Upper lobe of left lung (tissue), 6 donors: ENCODE measurements at regions not wholly inside any gene's neighbourhood (a gene's known extent, or its start where the extent isn't known, plus 50 kb on each side); places are given as distances from the start of the nearest gene placed in this dataset.

ENCODE experiments used
- ATAC-seq, 2 donors: fragments of 200-7000 bp; cut with Tn5 transposase; one replicate each; pipeline ENCODE4 v1.9.1; 2022; ENCODE audit warnings: mild to moderate bottlenecking in 2 of 2, moderate library complexity in 2 of 2; ENCODE audit not compliant: low FRiP score in 2 of 2
- DNase-seq, 2 donors: peaks; one replicate each; pipeline ENCODE4 v3.0.0-alpha.2; 2019 to 2020
- H3K27ac ChIP-seq, 4 donors: fragments of 200-600 bp; sonication (generic); one replicate each; pipeline ENCODE4 v1.5.1; 2016 to 2019
- H3K27me3 ChIP-seq, 4 donors: fragments of 200-600 bp; sonication (generic); one replicate each; pipeline ENCODE4 v1.5.1; 2017 to 2019
- H3K36me3 ChIP-seq, 4 donors: fragments of 200-600 bp; sonication (generic); one replicate each; pipeline ENCODE4 v1.5.1; 2016 to 2019
- H3K4me1 ChIP-seq, 4 donors: fragments of 200-600 bp; sonication (generic); one replicate each; pipeline ENCODE4 v1.5.1; 2018 to 2019
- H3K4me3 ChIP-seq, 4 donors: fragments of 200-600 bp; sonication (generic); one replicate each; pipeline ENCODE4 v1.5.1; 2017 to 2019; ENCODE audit warnings: mild to moderate bottlenecking in 2 of 4, moderate library complexity in 1 of 4
- H3K9me3 ChIP-seq, 4 donors: fragments of 200-600 bp; sonication (generic); one replicate each; pipeline ENCODE4 v1.5.1; 2018 to 2019
- EP300 ChIP-seq, 4 donors: sonication (generic); formaldehyde crosslinking; IDR thresholded peaks; one replicate each; pipeline ENCODE4 v1.5.1; 2017; ENCODE audit warnings: antibody characterized with exemption in 4 of 4, control low read depth in 2 of 4
- POLR2A ChIP-seq, 4 donors: fragments of 450-650 bp; IDR thresholded peaks; one replicate each; pipeline ENCODE4 v1.5.1; 2016 to 2017; ENCODE audit warnings: antibody characterized with exemption in 4 of 4, mild to moderate bottlenecking in 2 of 4
- POLR2AphosphoS5 ChIP-seq, 2 donors: sonication (generic); formaldehyde crosslinking; IDR thresholded peaks; one replicate each; pipeline ENCODE4 v1.5.1; 2017; ENCODE audit warnings: antibody characterized with exemption in 2 of 2
- WGBS, 2 donors: methylation state at CpG; one replicate each; pipeline ENCODE4 v1.1.5; 2017 to 2018; 5-methylcytosine and 5-hydroxymethylcytosine counted together
- TF ChIP-seq, protein P1 (sequence below), 6 experiments: fragments of 450-650 bp in 4 of 6; fragments of 200-600 bp in 2 of 6; sonication (generic) in 2 of 6; IDR thresholded peaks; one replicate each; pipeline ENCODE4 v1.5.1; 2016 to 2019; ENCODE audit warnings: antibody characterized with exemption in 6 of 6
- donor health status: DM: no; HTN: no; CAD: no; lungs with moderate emphysema.
- donor health status: DM: no; HTN: yes; CAD: no; lungs with severe emphysema.

DNA sequence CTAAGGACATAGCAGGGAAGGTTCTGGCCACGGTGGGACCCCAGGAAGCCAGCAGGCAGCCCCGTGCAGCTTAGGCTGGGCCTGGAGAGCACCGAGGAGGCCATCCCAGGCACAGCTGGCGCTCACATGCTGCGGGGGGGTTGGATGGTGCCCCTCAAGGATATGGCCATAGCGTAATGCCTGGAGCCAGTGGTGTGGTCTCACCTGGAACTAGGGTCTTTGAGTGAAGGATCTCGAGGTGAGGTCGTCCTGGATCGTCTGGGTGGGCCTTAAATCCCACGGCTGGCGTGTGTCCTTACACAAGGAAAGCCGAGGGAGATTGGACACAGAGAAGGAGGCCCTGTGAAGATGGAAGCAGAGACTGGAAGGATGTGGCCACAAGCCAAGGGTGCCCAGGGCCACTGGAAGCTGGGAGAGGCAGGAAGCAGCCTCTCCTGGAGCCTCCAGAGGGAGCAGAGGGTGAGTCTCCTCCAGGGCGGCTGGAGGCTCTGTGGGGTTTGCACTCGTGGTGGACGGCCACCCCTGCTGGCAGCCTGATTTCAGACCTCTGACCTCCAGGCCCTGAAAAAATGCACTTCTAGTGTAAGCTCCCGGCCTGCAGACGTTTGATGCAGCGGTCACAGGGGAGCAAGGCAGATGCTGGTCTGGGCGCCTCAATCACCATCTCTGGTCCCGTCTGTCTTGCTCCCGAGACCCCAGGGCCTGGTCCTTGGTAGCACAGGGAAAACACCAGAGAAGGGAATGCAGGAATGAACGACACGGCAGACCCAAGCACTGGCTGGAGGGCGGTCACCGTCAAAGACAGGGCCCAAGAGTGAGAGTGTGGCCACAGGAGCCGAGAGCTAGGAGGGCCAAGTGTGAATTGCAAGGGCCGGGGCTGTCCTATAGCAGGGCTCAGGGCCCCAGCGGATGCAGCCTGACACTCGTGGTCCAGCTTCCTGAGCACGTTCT, 218.6 kb downstream of the KIF26A start:
- no peak for ATAC-seq

DNA sequence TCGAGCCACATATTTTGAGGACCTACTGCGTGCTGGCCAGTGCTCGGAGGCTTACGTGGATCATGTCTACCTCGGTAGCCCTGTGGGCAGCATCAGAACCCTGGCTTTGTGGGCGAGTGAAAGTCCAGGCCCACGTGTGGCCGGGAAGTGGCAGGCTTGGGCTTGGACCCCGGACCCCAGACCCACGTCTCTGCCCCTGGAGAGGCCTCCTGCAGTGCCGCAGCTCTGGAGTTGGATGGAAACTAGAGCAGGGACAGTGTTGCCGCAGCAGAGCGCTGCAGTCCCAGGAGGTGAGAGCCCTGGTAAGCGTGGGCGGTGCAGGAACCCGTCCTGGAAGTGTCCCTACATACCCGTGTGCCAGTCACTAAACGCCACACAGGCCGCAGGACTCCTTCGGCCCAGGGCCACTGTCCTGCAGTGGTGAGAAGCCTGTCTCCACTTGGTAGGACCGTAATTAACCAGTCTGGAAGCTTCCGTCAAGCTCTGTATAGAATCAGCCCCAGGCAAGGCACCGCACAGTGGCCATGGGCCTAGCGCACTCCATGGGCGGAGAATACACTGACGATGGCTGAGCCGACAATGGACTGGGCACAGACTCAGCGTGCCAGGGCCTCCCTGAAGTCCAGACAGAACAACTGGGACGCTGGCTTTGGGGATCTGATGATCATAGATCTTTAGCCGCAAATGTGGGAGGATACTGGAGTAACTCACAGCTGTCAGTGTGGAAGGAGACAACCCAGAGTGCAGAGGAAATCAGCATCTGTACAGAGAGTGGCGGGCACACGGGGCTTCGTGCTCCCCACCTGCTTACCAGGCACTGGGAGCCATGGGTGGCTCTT, 219.5 kb downstream of the KIF26A start:
- Histone ChIP-seq H3K4me1 (peaks cover 0 to 6% (median 0%) of the 10 kb centered on the region in 4 donors), H3K27me3 (no peaks in the 10 kb centered on the region), H3K4me3 (no peak overlapping the region), H3K27ac (no peak overlapping the region), H3K9me3 (peaks cover 0 to 2% (median 0%) of the 10 kb centered on the region in 4 donors), H3K36me3 (no peaks in the 10 kb centered on the region)
- 88 to 89% methylated on average over 13 to 33 of the region's 33 CpGs for WGBS, 2 donors
- TF ChIP-seq, protein P1, sequence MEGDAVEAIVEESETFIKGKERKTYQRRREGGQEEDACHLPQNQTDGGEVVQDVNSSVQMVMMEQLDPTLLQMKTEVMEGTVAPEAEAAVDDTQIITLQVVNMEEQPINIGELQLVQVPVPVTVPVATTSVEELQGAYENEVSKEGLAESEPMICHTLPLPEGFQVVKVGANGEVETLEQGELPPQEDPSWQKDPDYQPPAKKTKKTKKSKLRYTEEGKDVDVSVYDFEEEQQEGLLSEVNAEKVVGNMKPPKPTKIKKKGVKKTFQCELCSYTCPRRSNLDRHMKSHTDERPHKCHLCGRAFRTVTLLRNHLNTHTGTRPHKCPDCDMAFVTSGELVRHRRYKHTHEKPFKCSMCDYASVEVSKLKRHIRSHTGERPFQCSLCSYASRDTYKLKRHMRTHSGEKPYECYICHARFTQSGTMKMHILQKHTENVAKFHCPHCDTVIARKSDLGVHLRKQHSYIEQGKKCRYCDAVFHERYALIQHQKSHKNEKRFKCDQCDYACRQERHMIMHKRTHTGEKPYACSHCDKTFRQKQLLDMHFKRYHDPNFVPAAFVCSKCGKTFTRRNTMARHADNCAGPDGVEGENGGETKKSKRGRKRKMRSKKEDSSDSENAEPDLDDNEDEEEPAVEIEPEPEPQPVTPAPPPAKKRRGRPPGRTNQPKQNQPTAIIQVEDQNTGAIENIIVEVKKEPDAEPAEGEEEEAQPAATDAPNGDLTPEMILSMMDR (IDR thresholded peaks at IDR 0.05), result no peak
- TF ChIP-seq EP300 (IDR thresholded peaks at IDR 0.05), result no peak
- TF ChIP-seq POLR2A (IDR thresholded peaks at IDR 0.05), result no peak
- TF ChIP-seq POLR2AphosphoS5 (IDR thresholded peaks at IDR 0.05), result no peak
- peak; percentile 17 to 66 for DNase-seq
- ATAC-seq, result no peak

More for the DNA sequence above, 218.6 kb downstream of the KIF26A start:
- peaks cover 0 to 9% (median 0%) of the 10 kb centered on the region in 4 donors for H3K9me3 ChIP-seq
- no peak overlapping the region for H3K4me3 ChIP-seq
- DNase-seq, result peak; percentile 16 to 43
- WGBS, 2 donors, result 88 to 94% methylated on average over 16 to 30 of the region's 30 CpGs
- no peaks in the 10 kb centered on the region for H3K27me3 ChIP-seq
- H3K4me1 ChIP-seq, result peaks cover 0 to 6% (median 0%) of the 10 kb centered on the region in 4 donors
- TF ChIP-seq, protein P1 (IDR thresholded peaks at IDR 0.05), result no peak
- no peak for TF ChIP-seq POLR2A (IDR thresholded peaks at IDR 0.05)
- TF ChIP-seq POLR2AphosphoS5 (IDR thresholded peaks at IDR 0.05), result no peak
- no peak for TF ChIP-seq EP300 (IDR thresholded peaks at IDR 0.05)
- H3K27ac ChIP-seq, result no peak overlapping the region
- H3K36me3 ChIP-seq, result no peaks in the 10 kb centered on the region

DNA sequence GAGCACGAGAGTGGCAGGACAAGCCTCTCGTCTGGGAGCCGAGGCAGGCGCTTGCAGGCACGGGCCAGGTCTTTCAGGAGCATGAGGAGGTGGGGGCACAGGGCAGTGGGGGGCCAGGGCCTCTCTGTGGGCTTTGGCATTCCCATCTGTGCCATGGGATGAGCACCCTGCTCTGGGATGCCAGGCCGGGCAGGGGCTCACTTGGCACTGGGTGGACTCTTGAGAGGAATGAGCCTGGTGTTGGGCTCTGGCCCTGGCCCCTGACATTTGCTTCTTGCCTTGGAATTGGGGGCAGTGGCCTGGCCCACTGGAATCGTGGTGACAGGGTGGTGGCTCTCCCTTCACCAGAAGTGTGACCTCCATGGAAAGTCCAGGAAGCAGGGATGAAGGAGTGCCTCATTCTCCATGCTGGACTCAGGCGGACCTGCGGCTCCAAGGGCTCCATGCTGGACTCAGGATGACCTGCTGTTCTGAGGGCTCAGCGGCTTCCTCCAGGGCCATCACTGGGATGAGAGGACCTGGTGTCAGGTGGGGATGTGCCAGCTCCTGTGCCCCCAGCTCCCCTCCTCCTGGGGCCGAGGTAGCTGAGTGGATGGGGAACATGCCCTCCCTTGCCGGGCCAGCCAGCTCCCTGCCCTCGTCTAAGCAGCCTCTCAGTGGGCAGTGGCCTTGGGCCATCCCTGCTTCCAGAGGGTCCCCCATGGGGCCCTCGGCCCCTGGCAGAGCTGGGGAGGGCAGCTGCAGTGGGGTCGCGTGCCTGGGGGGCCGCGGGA, 220.3 kb downstream of the KIF26A start:
- Histone ChIP-seq H3K27me3 (no peaks in the 10 kb centered on the region), H3K4me1 (peaks cover 0 to 6% (median 0%) of the 10 kb centered on the region in 4 donors), H3K27ac (no peak overlapping the region), H3K4me3 (no peak overlapping the region), H3K9me3 (no peaks in the 10 kb centered on the region), H3K36me3 (no peaks in the 10 kb centered on the region)
- no peak for ATAC-seq
- peak; percentile 14 to 61 for DNase-seq
- 87 to 98% methylated on average over 5 to 16 of the region's 18 CpGs for WGBS, 2 donors
- no peak for TF ChIP-seq POLR2AphosphoS5 (IDR thresholded peaks at IDR 0.05)
- TF ChIP-seq EP300 (IDR thresholded peaks at IDR 0.05), result no peak
- no peak for TF ChIP-seq POLR2A (IDR thresholded peaks at IDR 0.05)
- TF ChIP-seq, protein P1 (IDR thresholded peaks at IDR 0.05), result no peak

DNA sequence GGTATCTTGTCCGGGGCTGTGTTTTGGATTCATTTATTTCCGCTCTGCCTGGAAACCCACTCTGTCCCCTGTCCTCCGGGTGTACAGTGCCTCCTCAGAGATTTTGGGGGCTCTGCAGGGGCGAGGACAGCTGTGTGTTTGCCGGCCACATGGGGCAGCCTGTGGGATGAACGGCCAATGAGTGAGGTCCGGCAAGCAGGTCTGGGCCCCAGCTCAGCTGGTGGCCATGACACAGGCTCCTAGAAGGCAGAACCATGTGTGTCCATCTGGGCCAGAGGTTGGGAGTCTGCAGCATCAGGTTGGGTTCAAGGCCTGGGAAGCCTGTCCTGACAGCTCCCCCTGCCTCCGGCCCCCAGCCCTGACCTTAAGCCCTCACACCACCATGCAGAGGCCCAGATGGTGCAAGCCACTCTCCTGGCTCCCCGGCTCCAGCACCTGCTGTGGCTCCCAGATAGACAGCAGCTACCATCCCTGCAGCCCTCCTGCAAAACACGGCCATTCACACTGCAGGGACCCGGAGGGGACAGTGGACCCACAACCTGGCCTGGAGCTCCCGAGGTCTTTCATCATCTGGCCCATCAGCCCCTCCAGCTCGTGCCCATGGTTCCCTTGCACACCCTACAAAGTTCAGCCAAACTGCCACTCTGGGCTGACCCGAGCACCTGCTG, 220.1 kb upstream of the C14orf180 start:
- DNase-seq (peak; percentile 17 to 47), ATAC-seq (no peak)
- no peaks in the 10 kb centered on the region for H3K27me3 ChIP-seq
- no peak overlapping the region for H3K4me3 ChIP-seq
- 79 to 83% methylated on average over 10 to 14 of the region's 14 CpGs for WGBS, 2 donors
- no peaks in the 10 kb centered on the region for H3K36me3 ChIP-seq
- H3K4me1 ChIP-seq, result peaks cover 0 to under 1% (median 0%) of the 10 kb centered on the region in 4 donors
- no peak overlapping the region for H3K27ac ChIP-seq
- H3K9me3 ChIP-seq, result no peaks in the 10 kb centered on the region
- TF ChIP-seq, protein P1 (IDR thresholded peaks at IDR 0.05), result no peak
- no peak for TF ChIP-seq POLR2AphosphoS5 (IDR thresholded peaks at IDR 0.05)
- no peak for TF ChIP-seq POLR2A (IDR thresholded peaks at IDR 0.05)
- no peak for TF ChIP-seq EP300 (IDR thresholded peaks at IDR 0.05)
